PC-3 (cell line): ENCODE measurements at regions not wholly inside any gene's neighbourhood (a gene's known extent, or its start where the extent isn't known, plus 50 kb on each side); places are given as distances from the start of the nearest gene placed in this dataset.

Experiments used
- CTCF ChIP-seq: fragments of 300-600 bp; sonication (generic); conservative IDR thresholded peaks from 2 replicates; pipeline ENCODE4 v1.5.1; 2017; ENCODE audit warnings: antibody characterized with exemption, low read depth, mild to moderate bottlenecking, low read length
- EZH2 ChIP-seq: fragments of 300-600 bp; sonication (generic); IDR thresholded peaks from one replicate; pipeline ENCODE4 v1.6.1; 2017; ENCODE audit warnings: antibody characterized with exemption, mild to moderate bottlenecking, low read length; ENCODE audit not compliant: unreplicated experiment
- EZH2phosphoT487 ChIP-seq: fragments of 300-600 bp; sonication (generic); IDR thresholded peaks from 2 replicates; pipeline ENCODE4 v1.6.1; 2018; ENCODE audit warnings: mild to moderate bottlenecking, antibody characterized with exemption, low read length, borderline replicate concordance

- TF ChIP-seq EZH2 = no peak
- TF ChIP-seq CTCF = no peak
- TF ChIP-seq EZH2phosphoT487 = no peak
Observed at GRCh38 chr13:32837307-32837972, 178.8 kb upstream of the KL start.
